ENCODE measurements at regions not wholly inside any gene's neighbourhood (a gene's known extent, or its start where the extent isn't known, plus 50 kb on each side); places are given as distances from the start of the nearest gene placed in this dataset.
"Not testable (repeated sequence)": the region's sequence is repeated elsewhere in the genome, so short reads cannot be mapped to it uniquely, and the experiment has no call there.

DNA sequence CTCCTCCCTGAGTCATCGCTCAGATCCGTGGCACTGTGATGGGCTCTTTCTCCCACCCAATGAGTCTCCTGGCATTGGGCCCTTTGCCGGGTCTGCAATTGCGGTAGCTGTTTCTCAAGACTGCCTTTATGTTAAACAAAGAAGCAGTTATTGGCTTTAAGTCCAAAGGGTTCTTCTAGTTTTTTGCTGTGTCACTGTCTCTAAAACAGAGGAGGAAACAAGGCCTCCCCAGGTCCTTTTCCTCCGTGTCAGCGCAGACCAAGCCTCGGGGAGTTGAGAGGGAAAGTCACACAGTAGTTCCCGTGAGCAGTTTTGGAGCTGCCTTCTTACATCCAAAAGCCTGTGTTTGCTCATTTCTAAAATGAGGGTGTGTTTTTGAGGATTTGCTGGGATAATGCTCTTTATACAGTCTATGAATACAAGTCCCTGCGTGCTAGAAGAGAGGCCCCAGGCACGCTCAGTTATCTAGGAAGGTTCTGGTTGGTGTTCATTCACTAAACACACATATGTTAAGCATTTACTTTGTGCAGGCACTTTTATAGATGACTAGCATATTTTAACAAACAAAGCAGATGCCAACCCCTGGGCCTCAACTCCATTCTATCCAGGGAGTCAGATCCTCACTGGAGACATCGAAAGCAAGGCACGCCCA, 126.0 kb upstream of the PZP start:
- no peak for DNase-seq

DNA sequence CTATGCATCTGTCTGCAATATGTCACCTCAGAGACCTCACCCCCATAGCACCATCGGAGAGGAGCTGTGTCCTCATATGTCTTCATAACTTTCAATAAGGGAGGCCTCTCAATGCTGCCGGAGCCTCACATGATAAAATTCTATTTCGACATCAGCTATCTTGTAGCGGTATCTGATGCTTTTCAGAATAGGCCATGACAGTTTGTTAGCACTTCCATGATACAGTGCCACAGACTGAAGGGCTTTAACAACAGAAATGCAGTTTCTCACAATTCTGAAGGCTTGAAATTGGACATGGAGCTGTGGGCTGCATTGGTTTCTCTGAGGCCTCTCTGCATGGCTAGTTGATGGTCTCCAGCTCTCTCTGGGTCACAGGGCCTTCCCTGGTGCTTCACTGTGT, 125.0 kb upstream of the PZP start:
- DNase-seq: no peak

DNA sequence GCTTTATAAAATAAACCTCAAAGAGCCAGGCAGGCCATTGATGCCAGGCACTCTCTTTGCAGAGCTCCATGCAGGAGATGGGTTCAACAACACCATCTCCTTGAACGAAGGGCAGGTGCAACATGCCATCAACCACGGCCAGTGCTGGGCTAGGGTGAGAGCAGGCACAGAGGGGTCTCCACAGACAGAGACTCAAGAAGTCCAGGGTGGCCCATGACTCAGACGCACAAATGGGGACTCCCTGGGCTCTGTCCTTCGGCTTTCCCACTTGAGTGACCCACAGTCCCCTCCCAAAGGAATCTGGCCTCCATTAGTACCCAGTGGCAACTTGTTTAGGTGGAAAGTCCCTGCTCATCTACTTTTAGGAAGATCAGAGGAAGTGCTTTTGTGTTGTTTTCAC, 124.4 kb upstream of the PZP start:
- no peak for DNase-seq

DNA sequence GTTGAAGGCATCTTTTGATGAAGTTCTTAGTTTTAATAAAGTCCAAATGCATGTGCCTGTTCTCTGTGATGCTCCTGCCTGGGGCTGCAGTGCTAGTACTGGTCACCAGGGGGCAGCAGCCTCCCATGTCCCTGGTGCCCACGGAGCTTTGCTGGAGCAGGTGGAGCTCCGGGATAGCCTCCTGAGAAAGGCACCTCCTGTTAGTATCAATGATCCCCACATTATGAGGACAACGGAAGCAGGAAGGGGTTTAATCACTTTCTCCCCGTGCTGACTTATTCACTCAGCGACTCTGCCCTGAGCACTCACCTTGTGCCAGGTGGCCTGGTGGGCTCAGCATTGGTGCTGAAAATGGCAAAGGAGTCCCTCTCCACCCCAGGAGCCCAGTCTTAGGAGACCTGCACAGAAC, 123.0 kb upstream of the PZP start:
- peak; percentile 73 for DNase-seq

DNA sequence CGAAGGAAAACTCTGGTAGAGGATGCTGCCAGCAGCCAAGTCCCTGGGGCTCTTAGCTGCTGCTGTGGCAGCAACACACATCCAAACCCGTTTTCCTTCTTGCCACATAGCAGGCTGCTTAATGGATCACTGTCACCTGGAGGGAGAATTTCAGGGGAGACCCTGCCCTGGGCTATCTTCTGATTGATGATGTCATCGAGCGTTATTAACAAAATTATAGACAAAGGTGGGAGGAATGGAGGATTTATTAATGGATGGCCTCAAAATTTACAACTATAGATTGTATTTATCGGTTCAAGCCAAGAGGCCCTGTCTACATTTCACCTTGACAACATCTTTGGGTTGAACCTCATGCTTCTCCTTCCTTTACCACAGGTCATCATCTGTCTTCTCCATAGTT, 120.8 kb upstream of the PZP start:
- DNase-seq: no peak

DNA sequence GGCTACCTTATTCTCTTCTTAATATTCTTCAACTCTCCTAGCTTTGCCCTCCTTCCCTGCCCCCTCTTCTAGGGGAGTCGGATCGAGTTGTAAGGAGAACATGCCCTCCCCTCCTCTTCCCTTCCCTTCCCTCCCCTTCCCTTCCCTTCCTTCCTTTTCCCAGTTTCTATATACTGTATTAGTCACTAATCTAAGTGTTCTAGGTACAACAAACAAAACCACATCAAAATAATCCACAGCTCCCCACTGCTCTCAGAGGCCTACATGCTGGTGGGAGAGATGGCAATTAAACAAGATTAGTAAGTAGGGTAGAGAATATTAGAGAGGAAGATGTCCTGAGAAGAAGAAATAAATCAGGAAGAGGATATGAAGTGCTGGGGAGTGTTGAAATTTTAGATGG, 119.9 kb upstream of the PZP start:
- DNase-seq: no peak

DNA sequence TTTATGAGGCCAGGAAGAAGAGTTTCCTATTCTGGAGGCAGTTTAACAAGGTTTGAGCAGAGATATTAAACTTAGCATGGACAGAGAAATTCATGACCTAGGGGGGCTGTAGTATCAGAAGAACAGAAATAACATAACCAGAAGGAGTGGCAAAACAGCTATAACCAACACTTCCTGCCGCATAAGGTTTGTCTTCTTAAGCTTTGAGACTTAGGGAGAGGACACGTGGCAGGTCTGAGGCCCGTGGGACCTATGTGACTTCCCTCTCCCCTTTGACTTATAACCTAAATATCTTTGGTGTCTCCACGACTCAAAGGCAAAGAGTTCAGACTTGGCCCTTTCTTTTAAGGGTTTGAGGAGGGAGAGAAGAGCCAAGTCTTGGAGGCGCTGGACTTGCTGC, 119.1 kb upstream of the PZP start:
- no peak for DNase-seq

DNA sequence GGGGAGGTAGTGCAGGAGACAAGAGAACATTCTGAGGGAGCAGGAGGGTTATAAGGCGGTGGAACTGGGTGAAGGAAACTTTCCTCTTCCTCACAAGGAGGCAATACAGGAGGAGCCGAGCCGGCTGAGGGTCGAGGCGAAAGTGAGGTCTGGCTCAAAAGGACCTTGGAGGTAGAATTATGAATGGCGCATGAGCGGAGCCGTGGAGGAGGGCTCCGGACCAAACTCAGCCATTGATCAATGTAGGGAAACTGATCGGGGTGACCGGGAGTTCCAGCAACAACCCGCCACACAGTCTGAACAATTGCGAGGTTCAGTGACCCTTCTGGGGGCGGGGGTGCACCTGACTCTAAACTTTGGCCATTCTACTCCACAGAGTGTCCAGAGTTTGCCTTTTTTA, 118.7 kb upstream of the PZP start:
- DNase-seq: not testable (repeated sequence)

DNA sequence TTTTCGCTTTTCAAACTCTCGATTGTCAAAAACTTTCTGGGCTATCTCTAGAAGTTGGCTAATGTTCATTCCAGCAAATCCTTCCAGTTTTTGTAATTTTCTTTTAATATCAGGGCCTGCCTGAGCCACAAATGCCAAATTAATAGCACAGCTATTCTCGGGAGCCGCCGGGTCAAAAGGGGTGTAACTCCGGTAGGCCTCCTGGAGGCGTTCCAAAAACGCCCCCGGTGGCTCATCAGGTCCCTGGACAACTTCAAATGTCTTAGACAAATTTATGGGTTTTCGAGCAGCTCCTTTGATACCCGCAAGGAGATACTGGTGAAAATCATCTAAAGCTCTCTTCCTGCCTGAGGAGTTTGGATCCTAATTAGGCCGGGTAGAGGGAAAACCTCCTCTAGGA, 117.9 kb upstream of the PZP start:
- no peak for DNase-seq

DNA sequence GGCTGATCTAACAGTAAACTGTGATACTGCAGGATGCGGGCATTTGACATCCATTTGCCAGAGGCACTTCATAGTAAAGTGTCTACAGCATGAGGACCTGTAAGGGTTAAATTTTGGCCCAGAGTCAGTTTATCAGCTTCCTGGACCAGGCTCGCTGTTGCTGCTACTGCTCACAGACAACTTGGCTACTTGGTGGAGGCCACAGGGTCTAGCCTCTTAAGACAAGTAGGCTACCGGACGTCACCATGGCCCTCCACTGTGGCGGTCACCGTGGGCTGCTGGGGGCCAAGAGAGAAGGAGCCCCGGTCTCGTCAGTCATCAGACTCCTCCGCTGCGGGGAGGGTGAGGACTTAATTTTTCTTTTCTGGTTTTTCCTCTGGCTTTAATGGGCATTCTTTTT, 117.3 kb upstream of the PZP start:
- DNase-seq: no peak

DNA sequence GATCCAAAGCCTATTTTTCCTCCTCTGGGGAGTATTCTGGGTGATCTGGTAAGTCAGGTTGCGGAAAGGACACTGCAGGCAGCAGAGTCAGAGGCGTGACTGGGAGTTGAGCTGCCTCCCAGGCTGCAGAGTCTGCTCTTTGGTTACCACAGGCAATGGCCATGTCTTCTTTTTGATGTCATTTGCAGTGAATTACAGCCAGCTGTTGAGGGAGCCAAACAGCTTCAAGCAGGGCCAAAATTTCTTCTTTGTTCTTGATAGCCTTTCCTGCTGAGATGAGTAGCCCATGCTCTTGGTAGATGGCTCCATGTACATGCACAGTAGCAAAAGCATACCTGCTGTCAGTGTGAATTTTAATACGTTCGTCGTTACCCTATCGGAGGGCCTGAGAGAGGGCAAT, 116.6 kb upstream of the PZP start:
- DNase-seq: no peak

DNA sequence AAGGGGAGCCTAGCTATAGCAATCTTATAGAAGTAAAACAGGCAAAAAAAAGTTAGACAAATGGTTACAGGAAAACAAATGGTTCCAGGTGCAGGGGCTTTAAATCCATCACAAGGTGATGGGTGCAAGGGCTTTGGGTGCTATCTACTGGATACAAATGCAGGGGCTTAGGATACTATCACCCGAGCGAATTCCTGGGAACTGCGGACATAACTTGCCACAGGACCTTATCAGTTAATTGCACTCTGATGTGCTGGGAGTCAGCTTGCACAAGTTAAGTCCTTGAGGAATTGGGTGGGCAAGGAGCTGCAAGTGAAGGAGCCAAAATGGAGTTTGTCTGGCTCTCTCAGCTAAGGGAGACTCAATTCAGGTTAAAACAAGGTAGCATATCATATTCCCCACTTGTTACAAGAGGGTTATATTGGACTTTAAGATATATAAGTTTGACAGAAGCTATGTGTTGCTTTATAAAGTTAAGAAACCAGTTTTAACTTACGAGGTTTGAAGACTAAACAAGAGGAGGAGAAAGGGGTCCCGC, 115.0 kb upstream of the PZP start:
- DNase-seq: no peak

DNA sequence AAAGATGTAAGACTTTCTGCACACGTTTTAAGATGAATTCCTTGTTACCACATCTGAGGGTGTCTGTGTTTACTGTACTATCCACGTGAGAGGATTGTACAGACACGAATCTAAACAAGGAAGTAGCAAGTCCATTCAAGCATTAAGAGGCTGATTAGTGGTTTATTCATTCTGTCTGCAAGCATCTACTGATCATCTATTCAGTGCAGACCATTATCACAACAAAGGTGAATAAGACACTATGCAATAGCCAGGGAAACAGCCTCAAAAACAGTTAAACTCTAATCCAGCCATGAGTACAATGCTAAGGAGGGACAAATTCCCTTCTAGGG, 111.6 kb upstream of the PZP start:
- no peak for DNase-seq

DNA sequence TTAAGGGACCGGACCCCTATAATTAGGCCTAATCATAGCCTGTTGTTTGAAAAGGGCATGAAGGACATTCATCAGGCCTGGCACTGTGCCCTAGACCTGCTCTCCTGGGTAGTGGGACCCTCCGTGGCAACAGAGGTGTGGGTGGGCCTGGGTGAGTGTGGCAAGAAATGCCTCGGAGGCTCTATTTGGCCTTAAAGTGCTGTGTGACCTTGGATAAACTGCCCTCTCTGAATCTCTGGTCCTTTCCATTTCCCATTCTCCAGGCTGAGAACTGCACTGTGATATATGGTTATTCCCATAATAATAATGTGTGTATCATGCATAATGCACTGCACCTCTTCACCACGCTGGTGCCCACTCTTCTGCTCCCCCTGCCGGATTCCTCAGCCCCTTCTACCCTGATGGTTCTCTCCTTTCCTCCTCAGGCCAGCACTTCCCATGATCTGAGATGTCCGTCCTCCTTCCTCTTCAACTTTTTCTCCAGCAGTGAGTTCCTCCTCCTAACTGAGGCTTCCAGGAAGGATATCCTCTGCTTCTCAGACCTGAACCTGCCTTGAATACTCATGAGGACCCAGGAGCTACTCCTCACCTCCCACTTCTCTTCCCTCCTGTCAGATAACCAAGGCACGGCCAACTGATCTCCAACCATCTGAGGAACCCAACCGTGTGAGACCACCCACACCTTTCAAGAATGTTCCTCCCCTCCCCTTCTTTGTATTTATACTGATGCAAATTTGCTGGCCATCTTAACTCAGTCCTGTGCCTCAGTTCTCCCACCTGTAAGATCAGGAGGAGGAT, 111.0 kb upstream of the PZP start:
- DNase-seq: no peak

DNA sequence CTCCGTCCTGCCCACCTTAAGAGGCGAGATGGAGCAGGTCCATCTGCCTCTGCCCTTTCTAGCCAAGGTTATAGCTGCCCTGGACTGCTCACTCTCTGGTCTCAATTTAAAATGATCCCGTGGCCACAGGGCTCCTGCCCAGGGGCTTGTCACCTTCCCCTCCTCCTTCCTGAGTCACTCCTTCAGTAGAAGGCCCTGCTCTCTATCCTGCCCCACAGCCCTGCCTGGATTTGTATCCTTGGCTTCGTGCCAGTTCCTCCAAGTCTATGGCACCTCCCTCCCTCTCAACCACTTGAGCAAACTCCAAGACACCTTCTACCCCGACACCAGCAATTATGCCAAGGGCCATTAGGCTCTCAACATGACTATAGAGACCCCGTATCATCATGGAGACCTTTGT, 105.3 kb upstream of the PZP start:
- DNase-seq: not testable (repeated sequence)

DNA sequence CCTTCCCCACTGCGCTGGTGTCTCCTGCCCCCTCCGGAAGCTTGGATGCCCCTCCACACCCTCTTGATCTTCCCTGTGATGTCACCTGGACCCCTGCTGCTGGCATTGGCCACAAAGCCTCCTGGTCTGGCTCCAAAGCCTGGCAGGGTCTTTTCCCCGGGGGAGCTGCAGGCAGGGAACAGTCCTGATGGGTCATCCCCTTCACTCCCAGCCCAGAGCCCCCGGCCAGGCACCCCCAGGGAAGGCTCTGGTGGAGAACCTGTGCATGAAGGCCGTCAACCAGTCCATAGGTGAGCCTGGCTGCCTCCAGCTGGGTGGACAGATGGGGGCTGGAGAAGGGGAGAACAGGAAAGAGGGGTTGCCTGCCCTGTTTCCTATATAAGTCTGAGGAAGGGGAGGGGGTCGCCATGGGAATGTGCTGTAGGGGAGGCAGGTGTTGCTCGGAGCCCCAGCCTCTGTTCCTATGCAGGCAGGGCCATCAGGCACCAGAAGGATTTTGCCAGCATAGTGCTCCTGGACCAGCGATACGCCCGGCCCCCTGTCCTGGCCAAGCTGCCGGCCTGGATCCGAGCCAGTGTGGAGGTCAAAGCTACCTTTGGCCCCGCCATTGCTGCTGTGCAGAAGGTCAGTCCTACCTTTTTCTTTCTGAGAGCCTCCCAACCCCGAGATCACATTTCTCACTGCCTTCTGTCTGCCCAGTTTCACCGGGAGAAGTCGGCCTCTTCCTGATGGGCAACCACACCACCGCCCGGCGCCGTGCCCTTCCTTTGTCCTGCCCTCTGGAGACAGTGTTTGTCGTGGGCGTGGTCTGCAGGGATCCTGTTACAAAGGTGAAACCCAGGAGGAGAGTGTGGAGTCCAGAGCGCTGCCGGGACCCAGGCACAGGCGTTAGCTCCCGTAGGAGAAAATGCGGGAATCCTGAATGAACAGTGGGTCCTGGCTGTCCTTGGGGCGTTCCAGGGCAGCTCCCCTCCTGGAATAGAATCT, 104.5 kb upstream of the PZP start:
- DNase-seq: not testable (repeated sequence)

DNA sequence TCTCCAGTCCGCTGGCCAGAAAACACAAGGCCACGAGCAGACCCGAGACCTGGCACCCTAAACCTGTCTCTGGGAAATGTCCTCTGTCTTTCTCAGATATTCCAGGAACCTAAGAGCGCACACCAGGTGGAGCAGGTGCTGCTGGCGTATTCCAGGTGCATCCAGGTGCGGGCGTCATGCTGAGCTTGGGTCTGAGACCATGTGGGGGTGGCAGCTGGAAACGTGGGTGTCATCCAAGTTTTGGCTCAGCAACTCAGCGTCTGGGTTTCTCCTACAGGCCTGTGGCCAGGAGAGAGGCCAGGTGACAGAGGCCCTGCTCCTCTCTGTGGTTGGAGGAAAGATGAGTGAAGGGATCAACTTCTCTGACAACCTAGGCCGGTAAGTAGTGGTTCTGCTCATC, 103.3 kb upstream of the PZP start:
- not testable (repeated sequence) for DNase-seq

DNA sequence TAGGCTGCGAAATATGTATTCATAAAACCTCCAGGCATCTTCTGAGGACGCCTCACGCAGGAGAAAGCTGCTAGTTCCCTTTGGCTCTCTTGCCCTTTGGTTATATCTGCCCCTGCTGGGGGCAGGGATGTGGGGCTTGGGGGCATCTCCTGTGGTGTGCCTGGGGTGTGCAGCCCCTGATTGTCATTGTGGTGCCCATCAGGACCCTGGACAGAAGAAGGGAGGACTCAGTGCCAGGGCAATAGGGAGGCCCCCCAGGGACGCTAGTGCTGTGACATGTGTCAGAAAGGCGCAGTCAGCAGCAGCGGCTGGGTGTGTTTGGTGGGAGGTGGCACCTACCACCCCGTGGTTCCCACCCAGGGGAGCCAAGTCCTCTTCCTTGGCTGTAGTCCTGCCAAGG, 102.5 kb upstream of the PZP start:
- not testable (repeated sequence) for DNase-seq

DNA sequence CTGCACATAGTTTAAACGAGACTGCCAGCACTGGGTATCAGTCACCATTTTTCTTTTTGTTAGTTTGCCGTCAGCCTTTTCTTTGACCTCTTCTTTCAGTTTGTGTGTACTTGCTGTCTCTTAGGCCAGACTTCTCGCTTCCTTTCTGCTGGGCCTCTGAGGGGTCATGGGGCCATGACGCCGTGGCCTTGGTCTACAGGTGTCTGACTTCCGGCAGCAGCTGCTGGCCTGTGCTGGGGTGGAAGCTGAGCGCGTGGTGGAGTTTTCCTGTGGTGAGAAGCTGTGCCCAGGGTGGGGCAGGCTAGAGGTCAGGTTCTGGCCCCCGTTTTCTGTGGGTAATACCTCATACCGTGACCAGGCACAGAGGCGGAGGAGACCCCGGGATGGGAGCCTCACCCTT, 101.6 kb upstream of the PZP start:
- not testable (repeated sequence) for DNase-seq

DNA sequence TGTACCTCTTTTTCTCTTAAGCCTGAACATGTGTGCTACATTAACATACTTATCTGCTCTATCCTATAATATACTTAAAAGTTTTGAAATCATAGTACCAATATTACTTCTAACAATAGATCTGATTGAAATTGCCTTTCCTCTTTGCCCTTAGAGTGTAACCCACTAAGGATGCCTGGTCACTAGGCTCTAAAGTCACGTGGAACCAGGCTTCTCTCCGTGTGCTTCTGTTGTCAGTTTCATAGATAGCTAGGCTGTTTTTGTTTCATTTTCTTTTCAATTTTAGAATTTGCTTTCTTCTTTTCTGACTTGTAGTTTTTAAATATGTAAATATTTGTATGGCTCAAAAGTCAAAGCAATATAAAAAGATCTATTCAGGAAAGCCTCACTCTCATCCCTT, 100.5 kb upstream of the PZP start:
- DNase-seq: not testable (repeated sequence)

DNA sequence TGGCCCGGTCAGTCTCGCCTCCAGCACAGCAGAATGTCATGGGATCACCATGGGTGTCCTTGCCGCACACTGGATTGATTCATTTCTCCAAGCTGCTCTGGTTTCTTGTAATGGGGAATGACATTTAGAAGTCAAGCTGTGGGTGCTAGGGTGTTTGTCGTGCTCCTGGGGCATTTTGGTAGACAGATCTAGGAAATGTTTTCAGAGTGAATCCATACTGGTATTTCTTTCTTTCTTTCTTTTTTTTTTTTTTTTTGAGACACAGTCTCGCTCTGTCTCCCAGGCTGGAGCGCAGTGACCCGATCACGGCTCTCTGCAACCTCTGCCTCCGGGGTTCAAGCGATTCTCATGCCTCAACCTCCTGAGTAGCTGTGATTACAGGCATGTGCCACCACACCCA, 100.0 kb upstream of the PZP start:
- not testable (repeated sequence) for DNase-seq

DNA sequence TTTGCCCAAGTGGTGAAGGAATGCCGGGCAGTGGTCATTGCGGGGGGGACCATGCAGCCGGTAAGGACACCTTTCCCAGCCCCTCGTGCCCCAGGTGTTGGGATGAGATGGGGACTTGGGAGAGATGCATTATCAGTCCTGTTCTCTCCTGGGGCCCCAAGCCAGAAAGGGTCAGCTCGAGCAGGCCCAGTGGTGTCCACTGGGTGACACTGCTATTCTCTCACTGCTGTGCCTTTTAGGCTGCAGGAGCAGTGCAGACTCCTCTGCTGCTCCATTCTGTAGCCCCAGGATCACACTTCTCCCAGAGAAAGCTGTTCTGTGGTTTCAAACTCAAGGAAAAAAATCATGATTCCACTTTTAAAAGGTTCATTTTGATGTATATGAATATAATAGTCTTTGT, 99.1 kb upstream of the PZP start:
- not testable (repeated sequence) for DNase-seq

DNA sequence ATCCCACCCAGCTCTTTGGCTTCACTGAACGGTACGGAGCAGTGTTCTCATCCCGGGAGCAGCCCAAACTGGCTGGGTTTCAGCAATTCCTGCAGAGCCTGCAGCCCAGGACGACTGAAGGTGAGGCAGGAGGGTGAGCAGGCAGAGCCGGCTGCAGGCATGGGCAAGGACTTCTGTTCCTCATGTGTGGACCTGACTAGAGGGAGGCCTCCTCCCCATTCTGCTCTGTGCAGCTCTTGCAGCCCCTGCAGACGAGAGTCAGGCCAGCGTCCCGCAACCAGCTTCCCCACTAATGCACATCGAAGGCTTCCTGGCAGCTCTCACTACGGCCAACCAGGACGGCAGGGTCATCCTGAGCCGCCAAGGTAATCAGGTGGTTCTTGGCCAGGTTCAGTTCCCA, 97.8 kb upstream of the PZP start:
- not testable (repeated sequence) for DNase-seq
